Heart left ventricle (tissue), 16 donors: ENCODE measurements at regions not wholly inside any gene's neighbourhood (a gene's known extent, or its start where the extent isn't known, plus 50 kb on each side); places are given as distances from the start of the nearest gene placed in this dataset.

Experiments used
- ATAC-seq, 4 donors: fragments of 200-7000 bp; cut with Tn5 transposase; one replicate each; pipeline ENCODE4 v1.9.1; 2020 to 2022; ENCODE audit warnings: moderate library complexity in 4 of 4, mild to moderate bottlenecking in 3 of 4, moderate number of reproducible peaks in 1 of 4
- DNase-seq, 5 donors: peaks; one replicate each; pipeline ENCODE4 v3.0.0-alpha.2; 2020
- H3K27ac ChIP-seq, 12 donors: fragments of 200-600 bp; sonication (generic) in 4 of 12; one replicate each; pipeline versions ENCODE4 v1.5.0 to v1.8.0; 2016 to 2022; ENCODE audit warnings: mild to moderate bottlenecking in 2 of 12
- H3K27me3 ChIP-seq, 9 donors: fragments of 200-600 bp; sonication (generic) in 2 of 9; one replicate each; pipeline versions ENCODE4 v1.5.1 to v1.8.0; 2016 to 2022; ENCODE audit warnings: mild to moderate bottlenecking in 3 of 9
- H3K36me3 ChIP-seq, 9 donors: fragments of 200-600 bp; sonication (generic) in 2 of 9; one replicate each; pipeline versions ENCODE4 v1.5.0 to v1.8.0; 2018 to 2022; ENCODE audit warnings: mild to moderate bottlenecking in 2 of 9
- H3K4me1 ChIP-seq, 12 donors: fragments of 200-600 bp; sonication (generic) in 4 of 12; one replicate each; pipeline versions ENCODE4 v1.5.0 to v1.8.0; 2016 to 2022; ENCODE audit warnings: mild to moderate bottlenecking in 3 of 12
- H3K4me3 ChIP-seq, 12 donors: fragments of 200-600 bp; sonication (generic) in 4 of 12; one replicate each; pipeline versions ENCODE4 v1.5.0 to v1.8.0; 2017 to 2022; ENCODE audit warnings: mild to moderate bottlenecking in 9 of 12, moderate library complexity in 4 of 12
- H3K9me3 ChIP-seq, 12 donors: fragments of 200-600 bp; sonication (generic) in 4 of 12; one replicate each; pipeline versions ENCODE4 v1.5.0 to v1.8.0; 2016 to 2022; ENCODE audit warnings: mild to moderate bottlenecking in 1 of 12
- CTCF ChIP-seq, 12 donors: fragments of 200-600 bp; sonication (generic) in 4 of 12; IDR thresholded peaks; one replicate each; pipeline versions ENCODE4 v1.5.0 to v1.8.0; 2018 to 2022; ENCODE audit warnings: antibody characterized with exemption in 12 of 12, mild to moderate bottlenecking in 5 of 12
- POLR2A ChIP-seq, 2 donors: fragments of 450-650 bp; IDR thresholded peaks; one replicate each; pipeline ENCODE4 v1.6.1; 2017; ENCODE audit warnings: antibody characterized with exemption in 2 of 2, mild to moderate bottlenecking in 2 of 2, moderate library complexity in 2 of 2
- WGBS, 4 donors: extraction: QIAGEN DNeasy Blood & Tissue Kit in 2 of 4; methylation state at CpG; one replicate each; pipeline versions ENCODE4 v1.1.5 to v1.1.7; 2013 to 2018; 5-methylcytosine and 5-hydroxymethylcytosine counted together
- intact Hi-C, 10 donors: fragments of 100-400 bp; cut with DNase I; formaldehyde crosslinking; loops; one replicate each; pipeline versions ENCODE4 v1.11.1 to v1.14.2; 2022
- donor health status: ischemic (EF 13 %, LVEDD 7.1; RV severe dilation, severe dysfunction).
- donor health status: healthy with polysubstance abuse.
- donor health status: DM: no; HTN: yes; CAD: no.
- donor health status: DM: no; HTN: no; CAD: no.
- donor health status: ischemic (EF 25% LVEDD 6.9; RV normal size, moderate dysfunction).
- donor health status: ischemic (EF 25% LVEDD 5.7; RV mildly dilated, moderate dysfunction).
- donor health status: healthy.
- donor health status: DM: yes; HTN: yes; CAD: no.
- donor health status: ischemic (EF 35%, LVEDD 5.7; RV mildly dilated, moderate dysfunction).
- donor health status: nonischemic (EF 11% LVEDD 7.7; RV severe dilation, severe dysfunction).
- donor health status: DM: yes; HTN: yes; CAD: no.
- donor health status: PGD.
- donor health status: ischemic (EF 29% LVEDD 5.4; RV normal size, mild dysfunction).
- donor health status: nonischemic (EF 23%, LVEDD 6.1; RV moderate dilation, normal function).

GRCh38 chr20:60123652-60124051 lies 165.4 kb downstream of the CDH26 start:
- Histone ChIP-seq H3K27me3 (peaks cover 0 to 3% (median 0%) of the 10 kb centered on the region in 9 donors), H3K9me3 (no peaks in the 10 kb centered on the region), H3K36me3 (no peaks in the 10 kb centered on the region), H3K27ac (no peak overlapping the region), H3K4me3 (no peak overlapping the region), H3K4me1 (no peaks in the 10 kb centered on the region)
- intact Hi-C loops = no loop called here
- DNase-seq (no peak), ATAC-seq (no peak)
- WGBS, 4 donors = 82 to 88% (median 85%) methylated on average over 4 of the region's 4 CpGs
- TF ChIP-seq POLR2A (IDR thresholded peaks at IDR 0.05) (no peak), CTCF (IDR thresholded peaks at IDR 0.05) (no peak)

- WGBS, 4 donors = 65 to 84% (median 75%) methylated on average over 3 of the region's 3 CpGs
- no peak for TF ChIP-seq POLR2A (IDR thresholded peaks at IDR 0.05)
- no peak for TF ChIP-seq CTCF (IDR thresholded peaks at IDR 0.05)
- Histone ChIP-seq H3K4me1 (no peaks in the 10 kb centered on the region), H3K4me3 (no peak overlapping the region), H3K27ac (no peak overlapping the region), H3K27me3 (peaks cover 0 to 3% (median 0%) of the 10 kb centered on the region in 9 donors), H3K9me3 (no peaks in the 10 kb centered on the region), H3K36me3 (no peaks in the 10 kb centered on the region)
- no peak for ATAC-seq
- no peak for DNase-seq
- intact Hi-C loops = no loop called here
Measured at GRCh38 chr20:60124776-60125381, 166.7 kb downstream of the CDH26 start.

GRCh38 chr20:60125513-60125912 lies 167.3 kb downstream of the CDH26 start:
- no peak for DNase-seq
- no peak for ATAC-seq
- H3K9me3 ChIP-seq = no peaks in the 10 kb centered on the region
- H3K27ac ChIP-seq = no peak overlapping the region
- intact Hi-C loops = no loop called here
- no peaks in the 10 kb centered on the region for H3K36me3 ChIP-seq
- TF ChIP-seq CTCF (IDR thresholded peaks at IDR 0.05) (no peak), POLR2A (IDR thresholded peaks at IDR 0.05) (no peak)
- 84 to 88% (median 86%) methylated on average over 8 of the region's 8 CpGs for WGBS, 4 donors
- no peak overlapping the region for H3K4me3 ChIP-seq
- H3K27me3 ChIP-seq = peaks cover 0 to 3% (median 0%) of the 10 kb centered on the region in 9 donors
- no peaks in the 10 kb centered on the region for H3K4me1 ChIP-seq

GRCh38 chr20:60126975-60127374 lies 168.8 kb downstream of the CDH26 start:
- no peak for DNase-seq
- no peak for ATAC-seq
- Histone ChIP-seq H3K36me3 (no peaks in the 10 kb centered on the region), H3K9me3 (no peaks in the 10 kb centered on the region), H3K27ac (no peak overlapping the region), H3K4me1 (peaks cover 0 to 7% (median 0%) of the 10 kb centered on the region in 12 donors), H3K4me3 (no peak overlapping the region), H3K27me3 (peaks cover 0 to 3% (median 0%) of the 10 kb centered on the region in 9 donors)
- no peak for TF ChIP-seq CTCF (IDR thresholded peaks at IDR 0.05)
- no peak for TF ChIP-seq POLR2A (IDR thresholded peaks at IDR 0.05)
- 0 to 81% (median 38%) methylated on average over 1 of the region's 1 CpG for whole genome bisulfite sequencing, 4 donors
- intact Hi-C loops = no loop called here
